ENCODE measurements at regions not wholly inside any gene's neighbourhood (a gene's known extent, or its start where the extent isn't known, plus 50 kb on each side); places are given as distances from the start of the nearest gene placed in this dataset.
"Not testable (repeated sequence)": the region's sequence is repeated elsewhere in the genome, so short reads cannot be mapped to it uniquely, and the experiment has no call there.

DNA sequence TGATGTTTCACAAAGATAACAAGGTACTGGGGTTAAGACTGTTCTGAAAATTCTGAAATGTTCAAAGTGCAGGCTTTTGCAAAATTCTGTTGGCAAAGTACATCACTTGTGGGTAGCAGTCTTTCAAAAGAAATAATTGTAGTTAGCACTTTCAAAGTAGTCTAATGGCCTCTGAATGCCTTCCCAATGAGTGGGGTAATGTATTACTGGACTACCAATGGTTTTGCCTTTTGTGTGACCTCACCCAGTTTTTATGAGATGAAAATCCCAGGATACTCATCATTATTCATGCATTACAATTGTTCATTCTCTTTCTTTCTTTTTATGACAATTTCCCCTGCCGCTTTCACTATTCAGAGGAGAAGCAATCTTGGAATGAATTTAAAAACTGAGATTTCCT is 686.1 kb downstream of the GLUD2 start:
- no peak for DNase-seq

DNA sequence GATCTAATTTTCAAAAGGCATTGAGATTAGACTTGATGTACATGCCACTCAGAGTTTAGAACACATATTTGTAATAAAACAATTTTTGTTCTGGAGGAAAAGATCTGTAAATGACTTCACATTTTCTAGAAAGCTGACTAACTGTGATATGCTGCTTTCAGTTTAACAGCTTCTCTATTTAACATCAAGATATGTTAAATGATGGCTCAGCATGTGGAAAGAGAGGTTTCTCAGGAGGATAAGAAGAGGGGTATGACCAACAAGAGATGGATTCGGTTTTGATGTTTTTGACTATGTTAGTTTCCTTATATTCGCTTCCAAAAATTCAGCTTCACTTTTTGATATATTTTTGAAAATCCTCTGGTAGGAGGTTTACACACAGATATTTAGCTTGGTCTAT is 698.7 kb downstream of the GLUD2 start:
- no peak for DNase-seq

DNA sequence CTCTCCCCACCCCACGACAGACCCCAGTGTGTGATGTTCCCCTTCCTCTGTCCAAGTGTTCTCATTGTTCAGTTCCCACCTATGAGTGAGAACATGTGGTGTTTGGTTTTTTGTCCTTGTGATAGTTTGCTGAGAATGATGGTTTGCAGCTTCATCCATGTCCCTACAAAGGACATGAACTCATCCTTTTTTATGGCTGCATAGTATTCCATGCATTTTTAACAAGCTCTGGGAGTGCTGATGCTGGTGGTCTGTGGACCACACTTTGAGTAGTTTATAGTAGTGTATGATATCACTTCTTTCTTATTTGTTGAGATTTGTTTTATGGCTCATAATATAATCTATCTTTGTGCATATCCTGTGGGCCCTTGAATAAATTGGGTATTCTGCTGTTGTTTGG is 706.2 kb downstream of the GLUD2 start:
- DNase-seq, result not testable (repeated sequence)

DNA sequence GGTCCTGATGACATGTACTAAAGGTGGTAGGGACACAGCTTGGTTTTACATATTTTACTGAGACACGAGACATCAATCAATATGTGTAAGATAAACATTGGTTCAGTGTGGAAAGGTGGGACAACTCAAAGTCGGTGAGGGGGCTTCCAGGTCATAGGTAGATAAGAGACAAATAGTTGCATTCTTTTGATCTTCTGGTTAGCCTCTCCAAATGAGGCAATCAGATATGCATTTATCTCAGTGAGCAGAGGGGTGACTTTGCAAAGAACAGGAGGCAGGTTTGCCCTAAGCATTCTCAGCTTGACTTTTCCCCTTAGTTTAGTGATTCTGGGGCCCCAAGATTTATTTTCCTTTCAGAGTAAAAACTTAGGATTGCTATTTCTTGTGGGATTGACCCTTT is 706.9 kb downstream of the GLUD2 start:
- DNase-seq, result no peak

DNA sequence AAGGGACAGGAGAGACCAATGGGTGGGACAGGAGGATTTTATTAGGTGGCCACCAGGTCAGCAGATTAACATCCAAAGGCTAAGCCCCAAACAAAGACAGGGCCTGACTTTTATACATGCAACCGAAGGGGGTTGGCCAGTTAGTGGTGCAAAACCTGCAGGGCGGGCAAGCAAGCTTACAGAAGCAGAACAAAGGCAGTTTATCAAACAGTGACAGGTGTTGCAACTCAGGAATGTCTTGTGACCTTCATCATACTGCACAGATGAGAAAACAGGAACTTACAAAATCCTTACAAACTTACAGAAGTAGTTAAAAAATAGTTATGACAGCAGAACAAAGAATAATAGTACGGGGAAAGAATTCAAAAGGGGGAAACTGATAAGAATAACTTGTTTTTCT is 708.1 kb downstream of the GLUD2 start:
- no peak for DNase-seq

DNA sequence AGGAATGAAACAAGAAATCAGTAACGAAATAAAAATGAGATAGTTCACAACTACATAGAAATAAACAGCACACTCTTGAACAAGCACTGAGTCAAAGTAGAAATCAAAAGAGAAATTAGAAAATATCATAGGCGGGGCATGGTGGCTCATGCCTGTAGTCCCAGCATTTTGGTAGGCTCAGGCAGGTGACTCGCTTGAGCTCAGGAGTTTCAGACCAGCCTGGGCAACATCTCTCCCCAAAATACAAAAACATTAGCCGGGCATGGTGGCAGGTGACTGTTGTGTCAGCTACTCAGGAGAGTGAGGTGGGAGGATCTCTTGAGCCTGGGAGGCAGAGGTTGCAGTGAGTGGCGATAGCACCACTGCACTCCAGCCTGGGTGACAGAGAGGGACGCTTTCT is 714.4 kb downstream of the GLUD2 start:
- no peak for DNase-seq

DNA sequence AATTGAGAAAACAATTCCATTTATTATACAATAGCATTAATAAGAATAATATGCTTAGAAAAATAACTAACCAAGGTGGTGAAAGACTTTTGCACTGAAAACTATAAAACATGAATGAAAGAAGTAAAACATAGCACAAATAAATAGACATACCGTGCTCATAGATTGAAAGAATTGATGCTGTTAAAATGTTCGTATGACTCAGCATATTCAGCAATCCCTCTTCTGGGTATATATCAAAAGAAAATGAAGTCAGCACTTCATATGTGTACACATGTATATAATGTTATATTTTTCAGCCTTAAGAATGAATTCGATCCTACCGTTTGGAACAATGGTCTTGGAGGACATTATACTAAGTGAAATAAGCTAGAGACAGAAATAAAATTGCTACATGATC is 716.3 kb downstream of the GLUD2 start:
- DNase-seq, result no peak

DNA sequence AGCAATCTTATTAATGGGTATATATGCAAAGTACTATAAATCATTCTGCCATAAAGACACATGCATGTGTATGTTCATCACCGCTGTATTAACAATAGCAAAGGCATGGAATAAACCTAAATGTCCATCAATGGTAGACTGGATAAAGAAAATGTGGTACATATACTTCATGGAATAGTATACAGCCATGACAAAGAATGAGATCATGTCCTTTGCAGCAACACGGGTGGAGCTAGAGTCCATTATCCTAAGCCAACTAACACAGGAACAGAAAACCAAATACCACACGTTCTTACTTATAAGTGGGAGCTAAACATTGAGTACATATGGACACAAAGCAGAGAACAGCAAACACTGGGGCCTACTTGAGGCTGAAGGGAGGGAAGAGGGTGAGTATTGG is 720.8 kb downstream of the GLUD2 start:
- DNase-seq, result not testable (repeated sequence)

DNA sequence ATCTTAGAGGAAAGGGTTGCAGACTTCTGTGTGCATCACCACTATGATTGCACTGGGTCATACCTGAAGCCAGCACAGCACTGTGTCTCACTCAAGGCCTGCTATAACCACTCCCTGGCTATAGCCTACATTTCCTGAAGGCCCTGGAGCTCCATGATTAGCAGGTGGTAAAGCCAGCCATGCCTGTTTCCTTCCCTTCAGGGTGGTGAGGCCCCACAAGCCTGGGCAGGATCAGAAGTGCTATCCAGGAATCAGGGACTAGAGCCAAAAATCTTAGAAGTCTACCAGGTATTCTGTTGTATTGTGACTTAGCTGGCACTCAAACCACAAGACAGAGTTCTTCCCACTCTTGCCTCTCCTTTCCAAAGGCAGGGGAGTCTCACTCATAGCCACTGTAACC is 734.6 kb downstream of the GLUD2 start:
- no peak for DNase-seq

DNA sequence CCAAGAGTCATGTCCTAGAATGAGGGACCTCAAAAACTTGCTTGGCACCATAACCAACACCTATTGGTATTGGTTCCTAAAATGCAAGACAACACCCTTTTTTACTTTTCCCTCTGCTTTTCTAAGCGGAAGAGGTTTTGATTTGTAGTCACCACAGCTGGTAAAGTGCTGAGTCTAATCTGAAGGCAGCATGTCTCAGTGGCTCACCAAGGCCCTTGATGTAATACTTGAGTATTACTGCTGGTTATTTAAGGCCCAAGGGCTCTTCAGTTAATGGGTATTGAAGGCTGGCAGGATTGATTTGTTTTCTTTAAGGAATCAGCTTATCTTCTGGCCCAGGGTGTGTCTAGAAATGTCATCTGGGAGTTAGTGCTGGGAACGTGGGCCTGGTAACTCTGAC is 735.1 kb downstream of the GLUD2 start:
- no peak for DNase-seq

DNA sequence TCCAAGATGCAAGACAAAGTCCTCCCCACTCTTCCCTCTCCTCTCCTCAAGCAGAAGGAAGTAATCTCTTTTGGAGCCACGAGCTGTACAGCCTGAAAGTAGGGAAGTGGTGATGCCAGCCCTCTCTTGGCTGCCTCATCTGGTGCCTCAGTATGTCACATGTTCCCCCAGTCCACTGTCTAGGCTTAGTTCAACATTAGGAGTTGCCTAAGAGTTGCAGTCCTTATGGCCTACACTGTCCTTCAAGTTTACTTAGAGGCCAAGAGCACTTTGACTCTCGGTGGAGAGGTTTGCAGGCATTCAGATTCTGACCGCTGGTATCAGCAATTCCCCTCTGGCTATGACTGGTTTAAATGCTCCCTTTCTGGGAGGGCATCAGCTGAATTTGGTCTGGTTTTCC is 735.6 kb downstream of the GLUD2 start:
- DNase-seq, result no peak

DNA sequence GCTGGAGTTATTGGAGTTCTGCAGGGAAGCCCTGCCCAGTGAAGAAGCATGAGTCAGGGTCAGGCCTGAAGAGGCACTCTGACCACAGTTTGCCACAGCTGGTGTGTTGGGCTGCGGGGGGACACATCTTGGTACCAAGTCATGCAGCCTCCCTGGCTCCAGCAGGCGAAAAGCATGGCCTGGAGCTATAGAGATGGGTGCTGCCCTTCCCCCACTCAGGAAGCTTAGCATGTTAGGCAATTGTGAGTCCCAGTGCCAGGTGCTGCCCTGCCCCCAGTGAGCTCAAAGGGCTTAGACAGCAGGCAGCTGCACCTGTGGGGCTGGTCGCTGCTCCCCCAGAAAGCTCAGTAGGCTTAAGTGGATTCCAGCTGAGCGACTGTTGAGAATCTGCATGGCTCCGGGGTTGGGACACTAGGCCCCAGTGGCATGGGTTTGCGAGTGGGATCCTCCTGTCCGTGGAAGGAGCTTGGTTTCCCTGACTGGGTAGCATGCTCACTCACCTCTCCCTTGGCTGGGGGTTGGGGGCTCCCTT is 755.5 kb downstream of the GLUD2 start:
- no peak for DNase-seq

DNA sequence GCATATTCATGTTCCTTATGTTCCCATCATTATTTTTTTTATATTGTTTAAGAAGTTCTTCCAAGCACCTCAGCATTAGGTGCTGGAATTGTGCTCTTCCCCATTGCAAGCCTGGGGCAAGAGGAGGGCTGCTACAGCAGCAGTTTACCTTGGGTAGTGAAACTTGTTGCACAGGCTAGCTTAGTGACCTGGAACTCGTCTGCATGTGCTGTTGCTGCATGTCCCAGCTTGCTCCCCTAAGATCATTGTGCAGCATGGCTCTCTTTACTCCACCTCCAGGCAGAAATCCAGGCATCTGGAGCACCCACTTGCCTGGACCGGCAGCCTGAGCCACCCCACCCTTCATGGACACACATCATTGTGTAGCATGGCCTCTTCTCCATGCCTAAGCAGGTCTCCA is 776.0 kb downstream of the GLUD2 start:
- DNase-seq, result no peak

DNA sequence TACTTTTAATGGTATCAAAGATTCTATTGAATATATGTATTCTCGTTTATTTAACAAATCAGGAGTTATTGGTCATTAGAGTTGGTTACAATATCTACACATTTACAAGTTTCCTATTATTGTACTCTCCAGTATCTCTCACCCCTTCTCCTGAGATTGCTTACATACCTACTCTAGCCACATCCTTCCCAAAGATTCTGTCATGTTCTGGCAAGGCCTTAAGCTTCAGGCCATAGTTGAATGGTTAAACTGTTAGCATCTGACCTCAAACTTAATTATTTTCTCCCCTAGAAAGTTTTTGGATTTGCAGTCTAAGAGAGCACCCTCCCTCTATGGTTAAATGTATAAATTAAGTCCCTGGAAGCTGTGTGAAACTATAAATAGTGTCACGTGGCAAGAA is 784.2 kb downstream of the GLUD2 start:
- DNase-seq, result no peak

DNA sequence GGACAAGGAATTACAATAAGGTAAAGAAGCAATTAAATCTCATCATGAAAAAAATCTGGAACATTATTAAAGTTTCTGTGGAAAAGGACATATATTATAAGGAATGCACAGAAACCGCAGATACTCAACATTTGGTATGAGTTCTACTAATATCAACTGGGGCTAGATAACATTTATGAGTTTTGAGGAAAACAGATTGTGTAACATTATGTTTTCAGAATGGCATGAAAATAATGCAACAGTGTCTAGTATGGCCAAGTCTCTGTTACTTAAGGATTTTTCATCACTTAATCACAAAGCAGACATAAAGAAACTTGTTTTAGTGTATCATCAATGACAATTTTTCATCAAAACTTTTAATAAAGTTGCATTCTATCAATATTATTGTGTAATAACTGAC is 785.0 kb downstream of the GLUD2 start:
- no peak for DNase-seq

DNA sequence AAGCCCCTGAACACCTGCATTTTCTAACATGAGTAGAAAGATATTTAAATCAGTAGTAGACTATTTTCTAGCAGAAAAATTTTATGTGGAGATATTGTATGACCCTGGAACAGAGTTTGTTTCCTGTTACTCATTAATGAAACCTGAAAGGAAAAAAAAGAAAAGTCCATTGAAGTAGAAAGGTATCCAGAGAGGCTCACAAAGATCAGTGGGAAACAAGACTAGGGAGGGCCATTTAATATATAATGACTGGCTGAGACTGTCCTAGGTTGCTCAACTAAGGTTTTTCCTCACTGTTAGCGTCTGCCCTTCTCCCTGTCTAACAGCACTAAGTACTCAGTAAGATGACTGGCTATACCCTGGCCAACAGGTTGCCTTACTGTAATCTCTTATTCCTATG is 788.6 kb downstream of the GLUD2 start:
- no peak for DNase-seq

DNA sequence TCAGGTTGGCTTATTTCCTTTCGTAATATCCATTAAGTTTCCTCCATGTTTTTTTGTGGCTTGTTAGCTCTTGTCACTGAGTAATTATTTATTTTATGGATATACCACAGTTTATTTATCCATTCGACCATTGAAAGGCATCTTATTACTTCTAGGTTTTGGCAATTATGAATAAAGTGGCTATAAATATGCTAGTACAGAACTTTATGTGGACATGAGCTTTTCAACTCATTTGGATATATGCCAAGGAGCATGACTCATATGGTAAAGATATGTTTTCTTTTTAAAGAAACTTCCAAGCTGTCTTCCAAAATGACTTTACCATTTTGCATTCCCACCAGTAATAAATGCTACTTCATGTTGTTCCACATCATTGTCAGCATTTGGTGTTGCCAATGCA is 803.6 kb downstream of the GLUD2 start:
- no peak for DNase-seq

DNA sequence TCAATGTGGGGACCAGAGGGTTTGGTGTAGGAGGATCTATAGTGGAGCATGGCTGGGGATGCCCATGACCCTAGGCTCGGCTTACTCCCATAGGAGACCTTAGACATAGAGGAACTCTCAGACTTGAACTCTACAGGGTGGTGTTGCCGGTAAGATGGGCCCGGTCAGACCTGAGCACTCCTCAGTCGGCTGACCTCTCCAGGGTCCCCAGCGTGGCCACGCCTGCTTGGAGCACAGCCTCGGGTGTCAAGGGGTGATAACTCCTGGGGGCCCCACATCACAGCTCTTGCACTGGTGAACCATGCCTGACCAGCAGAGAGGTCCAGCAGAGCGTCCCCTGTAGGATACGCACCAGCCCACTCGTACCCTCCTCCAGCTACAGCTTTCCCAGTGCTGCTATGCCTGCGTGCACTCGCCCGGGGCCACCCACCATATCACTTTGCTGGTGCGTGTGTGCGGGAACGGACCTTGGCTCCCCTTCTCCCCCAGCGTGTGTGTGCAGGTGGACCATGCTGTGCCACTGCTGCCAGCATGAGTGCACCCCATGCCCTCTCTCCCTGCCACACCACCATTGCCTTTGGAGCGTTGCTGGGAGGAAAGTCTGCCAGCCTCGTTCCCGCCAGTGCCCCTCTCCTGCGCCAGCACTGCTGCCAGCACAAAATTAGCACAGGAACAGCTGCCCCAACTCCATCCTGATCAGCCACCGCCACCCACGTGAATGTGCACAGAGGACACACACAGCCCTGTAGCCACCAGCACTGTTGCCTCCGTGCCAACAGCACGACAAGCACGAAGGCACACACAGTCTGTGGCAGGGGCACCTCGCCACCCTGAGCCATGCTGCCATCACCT is 806.6 kb downstream of the GLUD2 start:
- no peak for DNase-seq

DNA sequence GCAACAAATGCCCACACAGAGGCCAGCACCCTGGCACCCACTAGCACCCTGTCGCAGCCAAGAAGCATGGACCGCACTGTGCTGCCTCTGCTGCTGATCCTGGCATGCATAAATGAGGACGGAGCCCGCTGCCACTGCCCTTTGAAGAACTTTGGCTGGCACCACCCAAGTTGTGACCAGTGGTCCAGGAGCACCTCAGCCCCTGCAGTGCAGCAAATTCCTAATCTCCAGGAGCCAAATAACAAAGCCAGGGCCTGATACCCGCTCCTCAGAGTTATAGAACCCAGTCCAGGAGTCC is 807.2 kb downstream of the GLUD2 start:
- no peak for DNase-seq

DNA sequence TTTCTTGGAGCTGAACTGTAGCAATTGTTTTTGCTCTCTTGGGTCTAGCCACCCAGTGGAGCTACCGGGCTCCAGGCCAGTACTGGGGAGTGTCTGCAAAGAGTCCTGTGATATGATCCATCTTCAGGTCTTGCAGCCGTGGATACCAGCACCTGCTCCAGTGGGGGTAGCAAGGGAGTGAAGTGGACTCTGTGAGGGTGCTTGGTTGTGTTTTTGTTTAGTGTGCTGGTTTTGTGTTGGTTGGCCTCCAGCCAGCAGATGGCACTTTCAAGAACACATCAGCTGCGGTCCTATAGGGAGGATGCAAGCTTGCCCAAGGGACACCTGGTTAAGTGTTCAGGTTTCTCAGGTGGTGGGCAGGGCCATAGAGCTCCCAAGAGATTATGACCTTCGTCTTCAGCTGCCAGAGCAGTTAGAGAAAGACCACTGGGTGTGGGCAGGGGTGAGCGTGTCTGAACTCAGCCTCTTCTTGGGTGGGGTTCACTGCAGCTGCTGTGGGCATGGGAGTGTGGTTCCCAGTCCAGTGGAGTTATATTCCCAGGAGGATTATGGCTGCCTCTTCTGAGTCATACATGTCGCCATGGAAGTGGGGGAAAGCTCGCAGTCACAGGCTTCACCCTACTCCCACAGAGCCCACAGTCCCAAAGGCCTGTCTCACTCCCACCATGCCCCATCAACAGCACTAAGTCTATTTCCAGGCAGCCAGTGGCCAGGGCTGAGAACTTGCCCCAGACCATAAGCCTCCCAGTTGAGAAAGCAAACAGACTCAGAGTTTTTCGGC is 811.6 kb downstream of the GLUD2 start:
- DNase-seq, result no peak

DNA sequence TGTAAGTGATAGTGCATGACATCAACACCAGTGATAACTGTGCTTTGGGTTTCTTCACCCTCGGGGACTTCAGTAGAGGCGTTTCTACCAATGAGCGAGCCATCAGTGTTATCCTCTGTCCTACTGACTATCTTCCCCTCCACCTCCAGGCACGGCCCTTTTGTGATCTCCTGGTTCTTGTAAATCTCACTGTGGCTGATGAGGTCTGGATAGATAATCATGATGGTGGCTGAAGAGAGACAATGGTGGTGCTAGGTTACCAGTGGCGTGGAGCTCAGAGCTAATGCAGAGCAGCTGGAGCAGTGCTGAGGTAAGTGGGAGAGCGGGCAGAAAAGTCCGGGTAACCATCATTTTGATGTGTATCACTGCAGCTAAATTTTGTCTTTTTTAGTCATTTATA is 816.6 kb downstream of the GLUD2 start:
- DNase-seq, result no peak

DNA sequence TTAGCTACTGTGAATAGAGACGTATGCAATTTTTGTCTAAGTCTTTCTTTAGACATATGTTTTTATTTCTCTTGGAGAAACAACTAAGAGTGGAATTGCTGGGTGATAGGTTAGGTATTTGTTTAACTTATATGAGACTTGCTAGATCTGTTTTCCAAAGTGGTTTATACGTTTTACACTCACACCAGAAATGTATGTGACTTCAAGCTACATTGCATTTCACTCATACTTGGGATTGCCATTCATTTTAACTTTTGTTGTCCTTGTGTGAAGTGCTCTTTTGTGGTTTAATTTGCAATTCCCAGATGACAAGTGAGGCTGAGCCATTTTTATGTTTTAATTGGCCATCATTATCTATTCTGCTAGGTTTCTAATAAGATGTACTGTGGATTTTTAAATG is 817.2 kb downstream of the GLUD2 start:
- DNase-seq, result no peak

DNA sequence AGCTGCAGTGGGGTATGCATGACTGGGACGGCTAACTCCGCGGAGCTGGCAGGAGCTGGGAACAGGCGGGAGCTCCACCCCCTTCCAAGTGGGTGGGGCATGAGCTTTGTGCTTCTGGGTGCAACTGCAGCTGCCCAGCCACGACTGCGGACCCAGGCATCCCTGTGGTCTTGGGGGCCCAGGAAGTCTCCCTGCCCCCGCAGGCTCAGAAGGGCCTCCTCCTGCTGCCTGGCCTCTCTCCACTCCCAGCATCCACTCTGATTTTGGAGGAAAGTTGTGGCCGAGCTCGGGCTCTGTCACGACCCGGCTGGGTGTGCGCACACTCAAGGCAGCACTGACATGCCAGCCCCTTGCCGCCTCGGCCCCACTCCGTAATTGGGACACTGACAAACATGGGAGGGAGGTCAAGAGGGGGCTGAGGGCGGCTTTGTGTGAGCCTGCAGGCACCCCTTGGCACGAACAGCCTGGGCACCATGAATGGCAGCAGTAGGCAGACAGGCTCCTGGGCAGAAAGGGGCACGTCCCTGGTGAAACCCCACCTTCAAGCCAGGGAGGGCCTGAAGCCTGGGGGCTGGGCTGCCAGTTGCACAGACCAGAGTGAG is 822.6 kb downstream of the GLUD2 start:
- no peak for DNase-seq

DNA sequence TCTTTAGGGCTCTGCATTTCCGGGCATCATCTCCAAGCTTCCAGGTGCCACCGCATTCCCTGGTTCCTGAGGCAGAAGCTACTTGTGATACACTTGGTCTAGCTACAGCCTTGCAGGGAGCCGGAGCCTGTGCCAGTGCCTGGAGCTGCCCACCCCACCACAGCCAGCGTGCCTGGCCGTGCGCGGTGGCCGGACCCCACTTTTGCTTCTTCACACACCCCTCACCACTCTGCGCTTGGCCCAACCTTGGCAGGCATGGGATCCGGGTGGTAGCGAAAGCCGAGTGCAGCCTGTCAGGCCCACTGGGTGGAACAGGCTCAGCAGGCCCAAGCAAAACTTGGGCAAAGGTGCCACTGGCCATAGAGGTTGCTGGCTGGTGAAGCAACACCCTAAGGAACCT is 823.7 kb downstream of the GLUD2 start:
- DNase-seq, result no peak
